Chondrocyte (in vitro differentiated cells): ENCODE measurements at regions not wholly inside any gene's neighbourhood (a gene's known extent, or its start where the extent isn't known, plus 50 kb on each side); places are given as distances from the start of the nearest gene placed in this dataset.
"Not testable (repeated sequence)": the region's sequence is repeated elsewhere in the genome, so short reads cannot be mapped to it uniquely, and the experiment has no call there.

ENCODE experiments used
- DNase-seq: peaks from one replicate; pipeline ENCODE4 v3.0.0; 2021; ENCODE audit warnings: mixed read lengths, low spot score
- H3K27ac Mint-ChIP-seq: one replicate; pipeline ENCODE4 v1.8.0; 2021; ENCODE audit warnings: mild to moderate bottlenecking, moderate library complexity, mixed read lengths; ENCODE audit not compliant: unreplicated experiment
- H3K27me3 Mint-ChIP-seq: 2 replicates; pipeline ENCODE4 v1.8.0; 2021; ENCODE audit warnings: low read depth, mixed read lengths
- H3K36me3 Mint-ChIP-seq: 2 replicates; pipeline ENCODE4 v1.8.0; 2021; ENCODE audit warnings: low read depth, mixed read lengths
- H3K4me1 Mint-ChIP-seq: 2 replicates; pipeline ENCODE4 v1.8.0; 2021; ENCODE audit warnings: low read depth, mild to moderate bottlenecking, mixed read lengths
- H3K4me3 Mint-ChIP-seq: one replicate; pipeline ENCODE4 v1.8.0; 2021; ENCODE audit warnings: mild to moderate bottlenecking, moderate library complexity, mixed read lengths; ENCODE audit not compliant: unreplicated experiment
- H3K9me3 Mint-ChIP-seq: 2 replicates; pipeline ENCODE4 v1.8.0; 2021; ENCODE audit warnings: low read depth, mixed read lengths
- CTCF ChIP-seq: fragments of 200-600 bp; sonication (generic); IDR thresholded peaks from 2 replicates; pipeline ENCODE4 v1.5.0; 2021; ENCODE audit warnings: antibody characterized with exemption, mild to moderate bottlenecking, moderate library complexity

GRCh38 chr3:181610973-181611265 lies 100.8 kb upstream of the SOX2 start:
- no peak for TF ChIP-seq CTCF
- Mint-ChIP-seq H3K4me3 (no peak overlapping the region), H3K27me3 (peaks cover 6% of the 10 kb centered on the region), H3K4me1 (no peaks in the 10 kb centered on the region), H3K9me3 (no peaks in the 10 kb centered on the region), H3K27ac (no peak overlapping the region), H3K36me3 (no peaks in the 10 kb centered on the region)
- DNase-seq: no peak

GRCh38 chr3:181610083-181610972 lies 101.4 kb upstream of the SOX2 start:
- DNase-seq: no peak
- Mint-ChIP-seq H3K4me1 (no peaks in the 10 kb centered on the region), H3K36me3 (no peaks in the 10 kb centered on the region), H3K4me3 (no peak overlapping the region), H3K27ac (no peak overlapping the region), H3K9me3 (no peaks in the 10 kb centered on the region), H3K27me3 (peaks cover 8% of the 10 kb centered on the region)
- no peak for TF ChIP-seq CTCF

GRCh38 chr3:181609030-181609767 lies 102.5 kb upstream of the SOX2 start:
- Mint-ChIP-seq H3K27ac (no peak overlapping the region), H3K36me3 (no peaks in the 10 kb centered on the region), H3K9me3 (no peaks in the 10 kb centered on the region), H3K4me1 (no peaks in the 10 kb centered on the region), H3K4me3 (no peak overlapping the region), H3K27me3 (peaks cover 6% of the 10 kb centered on the region)
- TF ChIP-seq CTCF: no peak
- DNase-seq: no peak

- Mint-ChIP-seq H3K9me3 (no peaks in the 10 kb centered on the region), H3K36me3 (no peaks in the 10 kb centered on the region), H3K27ac (no peak overlapping the region), H3K27me3 (peaks cover 5% of the 10 kb centered on the region), H3K4me1 (no peaks in the 10 kb centered on the region), H3K4me3 (no peak overlapping the region)
- DNase-seq: no peak
- no peak for TF ChIP-seq CTCF
Observed at GRCh38 chr3:181604267-181604666, 107.5 kb upstream of the SOX2 start.

GRCh38 chr3:181596126-181596525 lies 115.6 kb upstream of the SOX2 start:
- no peak overlapping the region for H3K4me3 Mint-ChIP-seq
- no peaks in the 10 kb centered on the region for H3K36me3 Mint-ChIP-seq
- no peak for TF ChIP-seq CTCF
- DNase-seq: no peak
- H3K27ac Mint-ChIP-seq: no peak overlapping the region
- H3K4me1 Mint-ChIP-seq: no peaks in the 10 kb centered on the region
- peaks cover 3% of the 10 kb centered on the region for H3K9me3 Mint-ChIP-seq
- H3K27me3 Mint-ChIP-seq: no peaks in the 10 kb centered on the region

- not testable (repeated sequence) for H3K4me3 Mint-ChIP-seq, H3K27me3 Mint-ChIP-seq, H3K27ac Mint-ChIP-seq, H3K36me3 Mint-ChIP-seq, H3K4me1 Mint-ChIP-seq
- peak; percentile 68 for DNase-seq
- peaks cover 30% of the 10 kb centered on the region for H3K9me3 Mint-ChIP-seq
Observed at GRCh38 chr3:181590939-181591338, 120.8 kb upstream of the SOX2 start.
